Osteoblast (primary cell): ENCODE measurements at regions not wholly inside any gene's neighbourhood (a gene's known extent, or its start where the extent isn't known, plus 50 kb on each side); places are given as distances from the start of the nearest gene placed in this dataset.

Experiments used
- DNase-seq: peaks from one replicate; pipeline ENCODE4 v3.0.0; 2011; ENCODE audit warnings: low spot score, mixed read lengths; ENCODE audit not compliant: insufficient read length; ENCODE audit errors: missing footprints
- H2AFZ ChIP-seq: 2 replicates; pipeline ENCODE4 v1.6.0; 2011; ENCODE audit warnings: mild to moderate bottlenecking, low read length
- H3K27ac ChIP-seq: 2 replicates; pipeline ENCODE4 v1.5.1; 2011; ENCODE audit warnings: mild to moderate bottlenecking, low read depth, low read length, moderate library complexity
- H3K27me3 ChIP-seq: 2 replicates; pipeline ENCODE4 v1.6.0; 2012; ENCODE audit warnings: mild to moderate bottlenecking, control low read depth, inconsistent platforms, low read length, moderate library complexity; ENCODE audit not compliant: insufficient read depth
- H3K36me3 ChIP-seq: 2 replicates; pipeline ENCODE4 v1.5.1; 2011; ENCODE audit warnings: mild to moderate bottlenecking, low read length, control low read depth, moderate library complexity; ENCODE audit not compliant: insufficient read depth
- H3K4me1 ChIP-seq: 2 replicates; pipeline ENCODE4 v1.5.1; 2011; ENCODE audit warnings: mild to moderate bottlenecking, low read length, control low read depth, moderate library complexity; ENCODE audit not compliant: insufficient read depth
- H3K4me2 ChIP-seq: 2 replicates; pipeline ENCODE4 v1.6.0; 2011; ENCODE audit warnings: mild to moderate bottlenecking, low read length; ENCODE audit not compliant: insufficient read depth
- H3K4me3 ChIP-seq: fragments of 200-600 bp; sonication (generic); 3 replicates; pipeline ENCODE4 v1.5.1; 2012; ENCODE audit warnings: mild to moderate bottlenecking, low read length, inconsistent platforms; ENCODE audit not compliant: insufficient read depth
- H3K79me2 ChIP-seq: 2 replicates; pipeline ENCODE4 v1.6.0; 2012; ENCODE audit warnings: mild to moderate bottlenecking, low read length, control low read depth, inconsistent platforms; ENCODE audit not compliant: insufficient read depth
- H3K9me3 ChIP-seq: 2 replicates; pipeline ENCODE4 v1.5.1; 2011; ENCODE audit warnings: low read depth, low read length, control low read depth
- H4K20me1 ChIP-seq: 2 replicates; pipeline ENCODE4 v1.6.0; 2012; ENCODE audit warnings: mild to moderate bottlenecking, low read length, control low read depth; ENCODE audit not compliant: insufficient read depth
- CTCF ChIP-seq: IDR thresholded peaks from 2 replicates; pipeline ENCODE4 v1.5.1; 2011; ENCODE audit warnings: mild to moderate bottlenecking, low read depth, low read length, moderate library complexity; ENCODE audit errors: extremely low read depth

GRCh38 chr2:7620255-7620654 lies 703.0 kb downstream of the RNF144A start:
- Histone ChIP-seq H3K27me3 (no peaks in the 10 kb centered on the region), H3K27ac (no peak overlapping the region), H3K79me2 (no peaks in the 10 kb centered on the region), H4K20me1 (no peaks in the 10 kb centered on the region), H3K4me1 (no peaks in the 10 kb centered on the region), H3K9me3 (no peaks in the 10 kb centered on the region), H3K4me2 (no peak overlapping the region), H3K4me3 (no peak overlapping the region), H3K36me3 (no peaks in the 10 kb centered on the region), H2AFZ (no peak overlapping the region)
- no peak for DNase-seq
- TF ChIP-seq CTCF = no peak

DNA sequence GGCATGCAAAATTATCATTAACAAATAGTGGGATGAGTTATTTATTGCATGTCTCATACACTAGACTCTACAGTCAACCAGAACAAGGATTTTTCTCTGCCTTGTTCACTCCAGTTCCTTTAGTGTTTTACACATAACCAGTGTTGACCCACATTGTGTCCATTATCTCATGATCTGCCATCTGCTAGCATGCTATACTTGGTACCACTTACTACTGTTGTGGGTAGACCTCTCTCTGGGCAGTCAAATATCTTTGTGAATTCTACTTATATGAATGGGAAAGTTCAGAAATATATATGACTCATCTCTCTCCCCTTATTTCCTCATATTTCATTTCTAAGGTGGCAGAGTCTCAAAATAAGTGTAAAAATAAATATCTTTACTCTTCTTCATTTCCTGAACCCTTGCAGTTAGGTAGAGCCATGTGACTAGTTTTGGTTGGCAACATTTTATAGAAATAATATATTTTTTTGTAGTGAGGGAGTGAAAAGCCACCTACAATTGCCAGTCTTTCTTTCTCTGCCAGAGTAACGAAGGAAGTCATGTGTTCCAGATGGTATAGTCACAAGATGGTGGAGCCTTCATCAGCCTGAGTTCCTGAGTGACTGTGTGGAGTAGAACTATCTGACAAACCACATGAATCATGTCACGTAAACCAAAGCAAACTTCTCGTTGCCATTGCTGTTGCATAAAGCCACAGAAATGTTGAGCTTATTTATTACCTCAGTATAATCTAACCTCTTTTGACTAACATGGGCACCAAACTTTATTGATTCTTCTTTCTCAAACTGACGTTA lies 704.0 kb downstream of the RNF144A start:
- Histone ChIP-seq H3K79me2 (no peaks in the 10 kb centered on the region), H3K27me3 (no peaks in the 10 kb centered on the region), H3K27ac (no peak overlapping the region), H3K36me3 (no peaks in the 10 kb centered on the region), H3K4me2 (no peak overlapping the region), H3K9me3 (no peaks in the 10 kb centered on the region), H4K20me1 (no peaks in the 10 kb centered on the region), H2AFZ (no peak overlapping the region), H3K4me1 (no peaks in the 10 kb centered on the region), H3K4me3 (no peak overlapping the region)
- no peak for DNase-seq
- no peak for TF ChIP-seq CTCF

DNA sequence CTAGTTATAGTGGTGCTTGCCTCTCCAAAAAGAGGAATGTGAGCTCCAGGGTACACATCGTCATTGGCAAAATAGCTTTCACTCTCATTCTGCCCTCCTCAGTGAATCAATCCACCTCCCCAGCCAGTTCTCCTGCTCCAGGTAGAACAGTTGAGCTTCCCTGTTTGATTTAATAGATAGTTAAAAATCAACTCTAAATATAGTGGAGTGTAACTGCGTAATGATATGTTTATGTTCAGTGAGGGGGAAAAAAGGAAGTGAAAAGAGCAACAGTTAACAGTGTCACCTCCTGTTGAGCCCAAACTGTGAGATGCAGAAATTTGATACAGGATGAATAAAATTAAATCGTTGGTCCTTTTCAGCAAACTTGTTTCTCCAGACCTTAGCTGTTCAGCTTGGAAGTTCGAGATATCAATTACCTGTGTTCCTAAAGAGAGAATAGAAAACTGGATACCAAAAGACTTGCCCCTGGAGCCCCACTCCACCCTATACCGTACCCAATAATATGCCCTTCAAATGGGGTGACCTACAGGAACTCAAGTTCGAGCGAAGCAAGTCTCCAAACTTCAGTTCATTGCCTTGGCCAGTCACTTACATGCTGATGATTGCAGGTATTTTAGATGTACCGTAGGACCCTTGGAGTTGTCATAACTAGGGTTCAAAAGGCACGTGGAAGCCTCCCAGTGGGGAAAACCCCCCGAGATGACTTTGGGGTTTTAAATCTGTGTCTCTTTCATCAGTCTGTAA lies 708.4 kb downstream of the RNF144A start:
- no peak for DNase-seq
- Histone ChIP-seq H4K20me1 (no peaks in the 10 kb centered on the region), H3K27me3 (no peaks in the 10 kb centered on the region), H3K36me3 (no peaks in the 10 kb centered on the region), H3K79me2 (no peaks in the 10 kb centered on the region), H3K4me1 (no peaks in the 10 kb centered on the region), H3K27ac (no peak overlapping the region), H2AFZ (no peak overlapping the region), H3K4me3 (no peak overlapping the region), H3K9me3 (no peaks in the 10 kb centered on the region), H3K4me2 (no peak overlapping the region)
- TF ChIP-seq CTCF = no peak

GRCh38 chr2:7626139-7626537 lies 708.9 kb downstream of the RNF144A start:
- no peaks in the 10 kb centered on the region for H4K20me1 ChIP-seq

More at GRCh38 chr2:7626139-7626537, 708.9 kb downstream of the RNF144A start:
- TF ChIP-seq CTCF = no peak
- Histone ChIP-seq H3K36me3 (no peaks in the 10 kb centered on the region), H3K4me3 (no peak overlapping the region), H3K27ac (no peak overlapping the region), H3K9me3 (no peaks in the 10 kb centered on the region), H2AFZ (no peak overlapping the region), H3K79me2 (no peaks in the 10 kb centered on the region), H3K4me1 (no peaks in the 10 kb centered on the region), H3K27me3 (no peaks in the 10 kb centered on the region), H3K4me2 (no peak overlapping the region)
- no peak for DNase-seq
